RWPE1 (cell line): ENCODE measurements at regions not wholly inside any gene's neighbourhood (a gene's known extent, or its start where the extent isn't known, plus 50 kb on each side); places are given as distances from the start of the nearest gene placed in this dataset.

Experiments used
- CTCF ChIA-PET: fragments of 350-600 bp; sonication (Branson Sonifier 250); formaldehyde crosslinking; extraction: SDS; loops from one replicate; lab custom pipeline; 2021; lab: Yijun Ruan, JAX
- POLR2A ChIA-PET: fragments of 400-600 bp; formaldehyde crosslinking; extraction: SDS; loops from one replicate; lab custom pipeline; 2020; ENCODE audit warnings: antibody characterized with exemption; ENCODE audit not compliant: low non-redundant PET; lab: Yijun Ruan, JAX
- DNase-seq: peaks from one replicate; pipeline ENCODE4 v3.0.0; 2012; ENCODE audit warnings: low spot score
- H3K27ac ChIP-seq: fragments of 450-650 bp; 2 replicates; pipeline ENCODE4 v1.5.1; 2017
- CTCF ChIP-seq: fragments of 450-650 bp; conservative IDR thresholded peaks from 2 replicates; pipeline ENCODE4 v1.5.1; 2017; ENCODE audit warnings: low read depth, mild to moderate bottlenecking

GRCh38 chr2:2812117-2812516 lies 481.0 kb upstream of the MYT1L start:
- H3K27ac ChIP-seq: no peak overlapping the region
- no peak for DNase-seq
- CTCF ChIA-PET: no interaction called here
- no peak for TF ChIP-seq CTCF
- POLR2A ChIA-PET: no interaction called here

- CTCF ChIA-PET: interaction anchor here (0.6 kb wide), 1 partner anchor 15 kb away, joined by 3 read pairs; no protein-coding TSS in a partner anchor
- POLR2A ChIA-PET: no interaction called here
- H3K27ac ChIP-seq: no peak overlapping the region
- no peak for TF ChIP-seq CTCF
- DNase-seq: no peak
These were observed 479.4 kb upstream of the MYT1L start for GRCh38 chr2:2810504-2810903.

GRCh38 chr2:2809771-2810170 lies 478.7 kb upstream of the MYT1L start:
- no peak overlapping the region for H3K27ac ChIP-seq
- no peak for DNase-seq
- ChIA-PET CTCF (interaction anchor here (0.6 kb wide), 2 partner anchors 14 to 19 kb away, joined by 3 read pairs; no protein-coding TSS in a partner anchor), POLR2A (no interaction called here)
- TF ChIP-seq CTCF: no peak

GRCh38 chr2:2808551-2809058 lies 477.5 kb upstream of the MYT1L start:
- DNase-seq: no peak
- CTCF ChIA-PET: no interaction called here
- no peak overlapping the region for H3K27ac ChIP-seq
- TF ChIP-seq CTCF: no peak
- POLR2A ChIA-PET: no interaction called here

- no peak for TF ChIP-seq CTCF
- ChIA-PET CTCF (no interaction called here), POLR2A (no interaction called here)
- H3K27ac ChIP-seq: no peak overlapping the region
- no peak for DNase-seq
These were observed 475.6 kb upstream of the MYT1L start for GRCh38 chr2:2806711-2807110.

- ChIA-PET POLR2A (no interaction called here), CTCF (no interaction called here)
- no peak for TF ChIP-seq CTCF
- H3K27ac ChIP-seq: no peak overlapping the region
- no peak for DNase-seq
These were observed 474.2 kb upstream of the MYT1L start for GRCh38 chr2:2805263-2805662.

GRCh38 chr2:2804528-2804927 lies 473.5 kb upstream of the MYT1L start:
- POLR2A ChIA-PET: no interaction called here
- no peak for TF ChIP-seq CTCF
- DNase-seq: no peak
- CTCF ChIA-PET: no interaction called here
- H3K27ac ChIP-seq: no peak overlapping the region
